NB4 (cell line): ENCODE measurements at regions not wholly inside any gene's neighbourhood (a gene's known extent, or its start where the extent isn't known, plus 50 kb on each side); places are given as distances from the start of the nearest gene placed in this dataset.

Experiments
- POLR2A ChIP-seq: IDR thresholded peaks from 2 replicates; pipeline ENCODE4 v1.6.1; 2011; ENCODE audit warnings: mild to moderate bottlenecking; ENCODE audit not compliant: insufficient read length; ENCODE audit errors: extremely low read depth
- TF ChIP-seq, protein P1 (sequence below): IDR thresholded peaks from one replicate; pipeline ENCODE4 v1.5.1; 2012; ENCODE audit warnings: low read depth, low read length
- TF ChIP-seq, protein P2 (sequence below): IDR thresholded peaks from 2 replicates; pipeline ENCODE4 v1.6.1; 2011; ENCODE audit warnings: low read depth, low read length

DNA sequence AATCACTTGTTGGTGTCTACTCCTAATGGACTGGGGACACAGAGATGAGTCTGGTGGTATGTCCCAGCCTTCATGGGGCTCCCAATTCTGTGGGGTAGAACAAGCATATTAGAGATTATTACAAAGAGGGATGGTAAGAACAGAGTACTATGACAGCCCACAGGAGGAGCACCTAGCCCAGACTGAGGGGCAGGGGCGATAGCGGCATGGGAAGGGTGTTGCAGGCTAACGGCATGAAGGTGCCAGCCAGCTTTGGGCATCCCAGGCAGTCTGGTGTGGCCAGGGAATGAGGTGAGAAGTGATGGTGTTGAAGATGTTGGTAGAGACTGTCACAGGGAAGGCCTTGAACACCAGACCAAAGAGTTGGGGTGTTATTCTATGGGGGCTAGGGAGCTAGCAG, 280.0 kb downstream of the RPS24 start:
- TF ChIP-seq, protein P1, sequence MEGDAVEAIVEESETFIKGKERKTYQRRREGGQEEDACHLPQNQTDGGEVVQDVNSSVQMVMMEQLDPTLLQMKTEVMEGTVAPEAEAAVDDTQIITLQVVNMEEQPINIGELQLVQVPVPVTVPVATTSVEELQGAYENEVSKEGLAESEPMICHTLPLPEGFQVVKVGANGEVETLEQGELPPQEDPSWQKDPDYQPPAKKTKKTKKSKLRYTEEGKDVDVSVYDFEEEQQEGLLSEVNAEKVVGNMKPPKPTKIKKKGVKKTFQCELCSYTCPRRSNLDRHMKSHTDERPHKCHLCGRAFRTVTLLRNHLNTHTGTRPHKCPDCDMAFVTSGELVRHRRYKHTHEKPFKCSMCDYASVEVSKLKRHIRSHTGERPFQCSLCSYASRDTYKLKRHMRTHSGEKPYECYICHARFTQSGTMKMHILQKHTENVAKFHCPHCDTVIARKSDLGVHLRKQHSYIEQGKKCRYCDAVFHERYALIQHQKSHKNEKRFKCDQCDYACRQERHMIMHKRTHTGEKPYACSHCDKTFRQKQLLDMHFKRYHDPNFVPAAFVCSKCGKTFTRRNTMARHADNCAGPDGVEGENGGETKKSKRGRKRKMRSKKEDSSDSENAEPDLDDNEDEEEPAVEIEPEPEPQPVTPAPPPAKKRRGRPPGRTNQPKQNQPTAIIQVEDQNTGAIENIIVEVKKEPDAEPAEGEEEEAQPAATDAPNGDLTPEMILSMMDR: no peak
- TF ChIP-seq POLR2A: no peak
- TF ChIP-seq, protein P2, sequence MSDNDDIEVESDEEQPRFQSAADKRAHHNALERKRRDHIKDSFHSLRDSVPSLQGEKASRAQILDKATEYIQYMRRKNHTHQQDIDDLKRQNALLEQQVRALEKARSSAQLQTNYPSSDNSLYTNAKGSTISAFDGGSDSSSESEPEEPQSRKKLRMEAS: no peak
